ENCODE measurements at regions not wholly inside any gene's neighbourhood (a gene's known extent, or its start where the extent isn't known, plus 50 kb on each side); places are given as distances from the start of the nearest gene placed in this dataset.

GRCh38 chr13:44035400-44035799, 155.7 kb downstream of the LACC1 start:
- H3K27me3 ChIP-seq = no peaks in the 10 kb centered on the region
- ATAC-seq = no peak
- H3K4me1 ChIP-seq = no peaks in the 10 kb centered on the region
- WGBS, 2 donors (ENCODE audit: low coverage in 1 of 2) = 100% methylated on average over 1 of the region's 1 CpG
- H3K36me3 ChIP-seq = no peaks in the 10 kb centered on the region
- no peaks in the 10 kb centered on the region for H3K9me3 ChIP-seq
- TF ChIP-seq POLR2AphosphoS5 (IDR thresholded peaks at IDR 0.05) = no peak
- TF ChIP-seq POLR2A (IDR thresholded peaks at IDR 0.05) = no peak
- TF ChIP-seq, protein P1, sequence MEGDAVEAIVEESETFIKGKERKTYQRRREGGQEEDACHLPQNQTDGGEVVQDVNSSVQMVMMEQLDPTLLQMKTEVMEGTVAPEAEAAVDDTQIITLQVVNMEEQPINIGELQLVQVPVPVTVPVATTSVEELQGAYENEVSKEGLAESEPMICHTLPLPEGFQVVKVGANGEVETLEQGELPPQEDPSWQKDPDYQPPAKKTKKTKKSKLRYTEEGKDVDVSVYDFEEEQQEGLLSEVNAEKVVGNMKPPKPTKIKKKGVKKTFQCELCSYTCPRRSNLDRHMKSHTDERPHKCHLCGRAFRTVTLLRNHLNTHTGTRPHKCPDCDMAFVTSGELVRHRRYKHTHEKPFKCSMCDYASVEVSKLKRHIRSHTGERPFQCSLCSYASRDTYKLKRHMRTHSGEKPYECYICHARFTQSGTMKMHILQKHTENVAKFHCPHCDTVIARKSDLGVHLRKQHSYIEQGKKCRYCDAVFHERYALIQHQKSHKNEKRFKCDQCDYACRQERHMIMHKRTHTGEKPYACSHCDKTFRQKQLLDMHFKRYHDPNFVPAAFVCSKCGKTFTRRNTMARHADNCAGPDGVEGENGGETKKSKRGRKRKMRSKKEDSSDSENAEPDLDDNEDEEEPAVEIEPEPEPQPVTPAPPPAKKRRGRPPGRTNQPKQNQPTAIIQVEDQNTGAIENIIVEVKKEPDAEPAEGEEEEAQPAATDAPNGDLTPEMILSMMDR (IDR thresholded peaks at IDR 0.05) = no peak
- no peak for TF ChIP-seq EP300 (IDR thresholded peaks at IDR 0.05)
- no peak overlapping the region for H3K4me3 ChIP-seq
- H3K27ac ChIP-seq = no peak overlapping the region

GRCh38 chr13:44040070-44040817, 160.5 kb downstream of the LACC1 start:
- Histone ChIP-seq H3K36me3 (no peaks in the 10 kb centered on the region), H3K27me3 (no peaks in the 10 kb centered on the region), H3K4me3 (no peak overlapping the region), H3K27ac (no peak overlapping the region), H3K9me3 (no peaks in the 10 kb centered on the region), H3K4me1 (no peaks in the 10 kb centered on the region)
- no peak for ATAC-seq
- 88 to 100% methylated on average over 1 of the region's 1 CpG for WGBS, 2 donors (ENCODE audit: low coverage in 1 of 2)
- TF ChIP-seq POLR2A (IDR thresholded peaks at IDR 0.05) = no peak
- TF ChIP-seq EP300 (IDR thresholded peaks at IDR 0.05) = no peak
- no peak for TF ChIP-seq POLR2AphosphoS5 (IDR thresholded peaks at IDR 0.05)
- TF ChIP-seq, protein P1 (IDR thresholded peaks at IDR 0.05) = no peak

GRCh38 chr13:44040818-44041100, 161.1 kb downstream of the LACC1 start:
- Histone ChIP-seq H3K4me1 (no peaks in the 10 kb centered on the region), H3K36me3 (no peaks in the 10 kb centered on the region), H3K27ac (no peak overlapping the region), H3K4me3 (no peak overlapping the region), H3K27me3 (no peaks in the 10 kb centered on the region), H3K9me3 (no peaks in the 10 kb centered on the region)
- TF ChIP-seq POLR2A (IDR thresholded peaks at IDR 0.05) = no peak
- TF ChIP-seq EP300 (IDR thresholded peaks at IDR 0.05) = no peak
- TF ChIP-seq, protein P1 (IDR thresholded peaks at IDR 0.05) = no peak
- no peak for TF ChIP-seq POLR2AphosphoS5 (IDR thresholded peaks at IDR 0.05)
- ATAC-seq = no peak

- no peak for ATAC-seq
- TF ChIP-seq POLR2AphosphoS5 (IDR thresholded peaks at IDR 0.05) (no peak), POLR2A (IDR thresholded peaks at IDR 0.05) (no peak)
- TF ChIP-seq, protein P1 (IDR thresholded peaks at IDR 0.05) = no peak
- H3K4me1 ChIP-seq = no peaks in the 10 kb centered on the region
- no peak overlapping the region for H3K27ac ChIP-seq
- H3K27me3 ChIP-seq = no peaks in the 10 kb centered on the region
- H3K36me3 ChIP-seq = no peaks in the 10 kb centered on the region
- no peaks in the 10 kb centered on the region for H3K9me3 ChIP-seq
- H3K4me3 ChIP-seq = no peak overlapping the region
- WGBS, 2 donors (ENCODE audit: low coverage in 1 of 2) = 89 to 94% methylated on average over 2 to 5 of the region's 6 CpGs
Measured at GRCh38 chr13:44044547-44045179, 165.0 kb downstream of the LACC1 start.

- no peaks in the 10 kb centered on the region for H3K27me3 ChIP-seq
- H3K4me3 ChIP-seq = no peak overlapping the region
- H3K4me1 ChIP-seq = peaks cover 0 to 2% (median 0%) of the 10 kb centered on the region in 3 donors
- H3K9me3 ChIP-seq = no peaks in the 10 kb centered on the region
- TF ChIP-seq EP300 (IDR thresholded peaks at IDR 0.05) = no peak
- 97% methylated on average over 3 of the region's 3 CpGs; no CpG with 5 or more reads in 1 of the 2 donors for WGBS, 2 donors (ENCODE audit: low coverage in 1 of 2)
- H3K27ac ChIP-seq = no peak overlapping the region
- H3K36me3 ChIP-seq = no peaks in the 10 kb centered on the region
- no peak for ATAC-seq
Measured at GRCh38 chr13:44045180-44045562, 165.5 kb downstream of the LACC1 start.
